Osteoblast (primary cell): ENCODE measurements at regions not wholly inside any gene's neighbourhood (a gene's known extent, or its start where the extent isn't known, plus 50 kb on each side); places are given as distances from the start of the nearest gene placed in this dataset.

ENCODE experiments used
- DNase-seq: peaks from one replicate; pipeline ENCODE4 v3.0.0; 2011; ENCODE audit warnings: low spot score, mixed read lengths; ENCODE audit not compliant: insufficient read length; ENCODE audit errors: missing footprints
- H2AFZ ChIP-seq: 2 replicates; pipeline ENCODE4 v1.6.0; 2011; ENCODE audit warnings: mild to moderate bottlenecking, low read length
- H3K27ac ChIP-seq: 2 replicates; pipeline ENCODE4 v1.5.1; 2011; ENCODE audit warnings: mild to moderate bottlenecking, low read depth, low read length, moderate library complexity
- H3K27me3 ChIP-seq: 2 replicates; pipeline ENCODE4 v1.6.0; 2012; ENCODE audit warnings: mild to moderate bottlenecking, control low read depth, inconsistent platforms, low read length, moderate library complexity; ENCODE audit not compliant: insufficient read depth
- H3K36me3 ChIP-seq: 2 replicates; pipeline ENCODE4 v1.5.1; 2011; ENCODE audit warnings: mild to moderate bottlenecking, low read length, control low read depth, moderate library complexity; ENCODE audit not compliant: insufficient read depth
- H3K4me1 ChIP-seq: 2 replicates; pipeline ENCODE4 v1.5.1; 2011; ENCODE audit warnings: mild to moderate bottlenecking, low read length, control low read depth, moderate library complexity; ENCODE audit not compliant: insufficient read depth
- H3K4me2 ChIP-seq: 2 replicates; pipeline ENCODE4 v1.6.0; 2011; ENCODE audit warnings: mild to moderate bottlenecking, low read length; ENCODE audit not compliant: insufficient read depth
- H3K4me3 ChIP-seq: fragments of 200-600 bp; sonication (generic); 3 replicates; pipeline ENCODE4 v1.5.1; 2012; ENCODE audit warnings: mild to moderate bottlenecking, low read length, inconsistent platforms; ENCODE audit not compliant: insufficient read depth
- H3K79me2 ChIP-seq: 2 replicates; pipeline ENCODE4 v1.6.0; 2012; ENCODE audit warnings: mild to moderate bottlenecking, low read length, control low read depth, inconsistent platforms; ENCODE audit not compliant: insufficient read depth
- H3K9me3 ChIP-seq: 2 replicates; pipeline ENCODE4 v1.5.1; 2011; ENCODE audit warnings: low read depth, low read length, control low read depth
- H4K20me1 ChIP-seq: 2 replicates; pipeline ENCODE4 v1.6.0; 2012; ENCODE audit warnings: mild to moderate bottlenecking, low read length, control low read depth; ENCODE audit not compliant: insufficient read depth
- TF ChIP-seq, protein P1 (sequence below): IDR thresholded peaks from 2 replicates; pipeline ENCODE4 v1.5.1; 2011; ENCODE audit warnings: mild to moderate bottlenecking, low read depth, low read length, moderate library complexity; ENCODE audit errors: extremely low read depth

DNA sequence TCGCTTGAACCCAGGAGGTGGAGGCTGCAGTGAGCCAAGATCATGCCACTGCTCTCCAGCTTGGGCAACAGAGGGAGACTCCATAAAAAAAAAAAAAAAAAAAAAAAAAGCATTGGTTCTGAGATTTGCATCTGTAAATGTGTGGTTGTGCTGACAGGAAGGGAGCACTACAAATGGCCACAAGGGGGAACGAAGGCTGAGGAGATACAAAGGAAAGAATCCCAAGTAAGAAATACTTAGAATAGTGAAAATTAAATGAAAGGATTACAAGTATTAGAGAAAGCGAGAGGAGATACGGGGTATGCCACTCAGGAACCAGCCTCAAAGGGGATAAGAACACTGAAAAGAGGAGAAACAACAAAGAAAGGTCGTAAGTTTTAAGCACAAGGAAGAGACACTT, 284.9 kb downstream of the KLF12 start:
- Histone ChIP-seq H4K20me1 (no peaks in the 10 kb centered on the region), H3K27me3 (no peaks in the 10 kb centered on the region), H3K36me3 (peaks cover 14% of the 10 kb centered on the region), H3K4me1 (peaks cover 36% of the 10 kb centered on the region), H3K9me3 (no peaks in the 10 kb centered on the region), H2AFZ (no peak overlapping the region), H3K27ac (peak overlapping the region; percentile 60), H3K4me3 (no peak overlapping the region), H3K4me2 (no peak overlapping the region), H3K79me2 (peaks cover 77% of the 10 kb centered on the region)
- peak; percentile 29 for DNase-seq
- TF ChIP-seq, protein P1, sequence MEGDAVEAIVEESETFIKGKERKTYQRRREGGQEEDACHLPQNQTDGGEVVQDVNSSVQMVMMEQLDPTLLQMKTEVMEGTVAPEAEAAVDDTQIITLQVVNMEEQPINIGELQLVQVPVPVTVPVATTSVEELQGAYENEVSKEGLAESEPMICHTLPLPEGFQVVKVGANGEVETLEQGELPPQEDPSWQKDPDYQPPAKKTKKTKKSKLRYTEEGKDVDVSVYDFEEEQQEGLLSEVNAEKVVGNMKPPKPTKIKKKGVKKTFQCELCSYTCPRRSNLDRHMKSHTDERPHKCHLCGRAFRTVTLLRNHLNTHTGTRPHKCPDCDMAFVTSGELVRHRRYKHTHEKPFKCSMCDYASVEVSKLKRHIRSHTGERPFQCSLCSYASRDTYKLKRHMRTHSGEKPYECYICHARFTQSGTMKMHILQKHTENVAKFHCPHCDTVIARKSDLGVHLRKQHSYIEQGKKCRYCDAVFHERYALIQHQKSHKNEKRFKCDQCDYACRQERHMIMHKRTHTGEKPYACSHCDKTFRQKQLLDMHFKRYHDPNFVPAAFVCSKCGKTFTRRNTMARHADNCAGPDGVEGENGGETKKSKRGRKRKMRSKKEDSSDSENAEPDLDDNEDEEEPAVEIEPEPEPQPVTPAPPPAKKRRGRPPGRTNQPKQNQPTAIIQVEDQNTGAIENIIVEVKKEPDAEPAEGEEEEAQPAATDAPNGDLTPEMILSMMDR = peak; percentile 62

DNA sequence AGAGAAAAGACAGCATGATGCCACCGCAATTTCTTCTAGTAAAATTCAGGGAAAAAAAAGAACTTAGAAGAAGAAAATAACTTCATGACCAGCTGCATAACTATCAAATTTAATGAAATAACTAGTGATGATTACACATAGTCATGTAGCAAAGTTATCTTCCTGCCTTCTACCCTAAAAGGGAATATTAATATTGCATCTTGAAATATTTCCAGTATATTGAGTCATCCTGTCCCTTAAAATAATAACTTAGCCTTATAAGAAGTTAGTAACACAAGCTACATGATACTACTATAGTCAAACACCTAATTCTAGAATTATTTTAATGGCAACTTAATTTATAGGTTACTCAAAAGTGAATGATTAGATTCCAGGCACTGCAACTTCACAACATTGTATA, 289.2 kb downstream of the KLF12 start:
- TF ChIP-seq, protein P1 = no peak

DNA sequence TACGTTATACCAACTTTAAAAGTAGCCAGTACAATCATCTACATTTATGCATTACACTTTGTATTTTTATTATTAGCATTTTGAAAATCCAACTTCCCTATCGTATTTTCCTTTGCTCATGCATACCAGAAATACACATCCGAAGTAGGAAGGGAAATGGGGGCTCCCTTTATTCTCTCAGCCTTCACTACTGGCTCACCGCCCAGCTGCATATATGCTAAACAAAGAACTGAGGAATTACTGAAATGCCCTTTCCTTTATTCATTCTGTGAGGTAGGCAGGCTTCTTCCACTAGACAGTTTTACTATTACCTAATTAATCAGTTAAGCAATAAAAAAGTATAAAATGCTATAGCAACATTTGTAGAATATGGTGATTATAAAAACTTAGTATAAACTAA, 291.6 kb downstream of the KLF12 start:
- H3K4me3 ChIP-seq = no peak overlapping the region
- peaks cover 14% of the 10 kb centered on the region for H3K36me3 ChIP-seq
- TF ChIP-seq, protein P1 = no peak
- no peak overlapping the region for H3K27ac ChIP-seq
- peaks cover 8% of the 10 kb centered on the region for H3K4me1 ChIP-seq
- DNase-seq = no peak
- H2AFZ ChIP-seq = no peak overlapping the region
- H4K20me1 ChIP-seq = no peaks in the 10 kb centered on the region
- H3K27me3 ChIP-seq = no peaks in the 10 kb centered on the region
- no peak overlapping the region for H3K4me2 ChIP-seq
- no peaks in the 10 kb centered on the region for H3K9me3 ChIP-seq
- H3K79me2 ChIP-seq = peaks cover 92% of the 10 kb centered on the region

More for the DNA sequence above, 289.2 kb downstream of the KLF12 start:
- peak; percentile 23 for DNase-seq
- H3K4me1 ChIP-seq = peaks cover 19% of the 10 kb centered on the region
- H3K4me3 ChIP-seq = no peak overlapping the region
- peaks cover 14% of the 10 kb centered on the region for H3K36me3 ChIP-seq
- H3K27ac ChIP-seq = no peak overlapping the region
- no peaks in the 10 kb centered on the region for H3K27me3 ChIP-seq
- H4K20me1 ChIP-seq = no peaks in the 10 kb centered on the region
- peaks cover 88% of the 10 kb centered on the region for H3K79me2 ChIP-seq
- no peak overlapping the region for H2AFZ ChIP-seq
- no peaks in the 10 kb centered on the region for H3K9me3 ChIP-seq
- H3K4me2 ChIP-seq = no peak overlapping the region

DNA sequence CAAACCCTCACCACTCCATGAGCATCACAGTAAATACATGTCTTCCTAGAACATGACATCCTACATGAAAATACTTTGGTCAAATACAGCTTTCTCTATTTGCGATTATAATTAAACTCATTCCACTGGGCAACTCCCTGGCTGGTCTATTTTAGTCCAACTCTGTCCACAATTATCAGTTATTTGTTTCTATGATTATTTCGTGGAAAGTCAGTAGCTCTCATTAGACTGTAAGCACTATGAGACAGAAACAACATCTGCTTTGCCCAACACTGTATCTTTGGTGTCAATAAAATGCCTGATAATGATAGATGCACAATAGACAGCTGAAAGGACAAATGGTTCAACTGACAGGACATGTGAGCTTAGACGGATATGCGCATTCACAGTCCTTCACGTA, 292.0 kb downstream of the KLF12 start:
- peaks cover 5% of the 10 kb centered on the region for H3K4me1 ChIP-seq
- peaks cover 14% of the 10 kb centered on the region for H3K36me3 ChIP-seq
- no peak overlapping the region for H3K27ac ChIP-seq
- no peak overlapping the region for H3K4me2 ChIP-seq
- no peaks in the 10 kb centered on the region for H4K20me1 ChIP-seq
- H3K9me3 ChIP-seq = no peaks in the 10 kb centered on the region
- no peaks in the 10 kb centered on the region for H3K27me3 ChIP-seq
- DNase-seq = no peak
- no peak overlapping the region for H3K4me3 ChIP-seq
- TF ChIP-seq, protein P1 = no peak
- H3K79me2 ChIP-seq = peaks cover 94% of the 10 kb centered on the region
- no peak overlapping the region for H2AFZ ChIP-seq
